Spleen (tissue), 7 donors: ENCODE measurements at regions not wholly inside any gene's neighbourhood (a gene's known extent, or its start where the extent isn't known, plus 50 kb on each side); places are given as distances from the start of the nearest gene placed in this dataset.

Experiments used
- CTCF ChIP-seq, 11 experiments: fragments of 200-600 bp in 7 of 11; fragments of 450-650 bp in 4 of 11; sonication (generic) in 4 of 11; IDR thresholded peaks in 8 of 11; conservative IDR thresholded peaks in 3 of 11; 1 replicate in 7 of 11; 2 replicates in 4 of 11; pipeline versions ENCODE4 v1.4.0 to v1.8.0; 2016 to 2021; ENCODE audit warnings: antibody characterized with exemption in 11 of 11, inconsistent platforms in 4 of 11, mild to moderate bottlenecking in 1 of 11
- POLR2A ChIP-seq, 3 donors: fragments of 450-650 bp; IDR thresholded peaks; one replicate each; pipeline ENCODE4 v1.5.1; 2017; ENCODE audit warnings: antibody characterized with exemption in 3 of 3, mild to moderate bottlenecking in 1 of 3
- donor health status: DM: no; HTN: no; CAD: no; lungs with moderate emphysema.
- donor health status: DM: no; HTN: no; CAD: no.
- donor health status: DM: no; HTN: no; CAD: no.

- TF ChIP-seq CTCF (IDR thresholded peaks at IDR 0.05 in 8 of 11, conservative IDR thresholded peaks at IDR 0.05 in 3 of 11) (no peak), POLR2A (IDR thresholded peaks at IDR 0.05) (no peak)
These were observed 1494.7 kb downstream of the SUCLG1 start for GRCh38 chr2:82964341-82964740.
